Esophagus squamous epithelium (tissue), 5 donors: ENCODE measurements at regions not wholly inside any gene's neighbourhood (a gene's known extent, or its start where the extent isn't known, plus 50 kb on each side); places are given as distances from the start of the nearest gene placed in this dataset.

Experiments used
- DNase-seq: peaks from one replicate; lab custom pipeline; 2025; lab: John Stamatoyannopoulos, UW
- H3K27ac ChIP-seq, 4 donors: fragments of 200-600 bp; sonication (generic); one replicate each; pipeline ENCODE4 v1.5.1; 2016 to 2019; ENCODE audit warnings: mild to moderate bottlenecking in 1 of 4
- H3K27me3 ChIP-seq, 4 donors: fragments of 200-600 bp; sonication (generic); 1 replicate in 3 of 4; 2 replicates in 1 of 4; pipeline versions ENCODE4 v1.5.1 to v1.6.0; 2017 to 2021; ENCODE audit warnings: antibody characterized with exemption in 1 of 4
- H3K36me3 ChIP-seq, 3 donors: fragments of 200-600 bp; sonication (generic); one replicate each; pipeline ENCODE4 v1.5.1; 2016 to 2019
- H3K4me1 ChIP-seq, 3 donors: fragments of 200-600 bp; sonication (generic); one replicate each; pipeline ENCODE4 v1.5.1; 2017 to 2019
- H3K4me3 ChIP-seq, 4 donors: fragments of 200-600 bp; sonication (generic); 1 replicate in 3 of 4; 2 replicates in 1 of 4; pipeline ENCODE4 v1.5.1; 2016 to 2019; ENCODE audit warnings: mild to moderate bottlenecking in 2 of 4, moderate library complexity in 1 of 4
- H3K9me3 ChIP-seq, 3 donors: fragments of 200-600 bp; sonication (generic); one replicate each; pipeline ENCODE4 v1.5.1; 2016 to 2019
- CTCF ChIP-seq, 6 experiments: fragments of 450-650 bp in 4 of 6; fragments of 200-600 bp in 2 of 6; sonication (generic) in 2 of 6; IDR thresholded peaks; one replicate each; pipeline ENCODE4 v1.5.1; 2016 to 2019; ENCODE audit warnings: antibody characterized with exemption in 6 of 6, mild to moderate bottlenecking in 4 of 6, moderate library complexity in 4 of 6
- POLR2A ChIP-seq, 4 donors: fragments of 450-650 bp; IDR thresholded peaks; one replicate each; pipeline ENCODE4 v1.6.1; 2017; ENCODE audit warnings: antibody characterized with exemption in 4 of 4, mild to moderate bottlenecking in 4 of 4, moderate library complexity in 3 of 4
- WGBS, 2 donors: methylation state at CpG; one replicate each; pipeline ENCODE4 v1.1.5; 2018; 5-methylcytosine and 5-hydroxymethylcytosine counted together
- intact Hi-C: fragments of 100-400 bp; cut with DNase I; formaldehyde crosslinking; loops from one replicate; pipeline ENCODE4 v1.15.0; 2022
- donor health status: DM: yes; HTN: yes; CAD: no.

DNA sequence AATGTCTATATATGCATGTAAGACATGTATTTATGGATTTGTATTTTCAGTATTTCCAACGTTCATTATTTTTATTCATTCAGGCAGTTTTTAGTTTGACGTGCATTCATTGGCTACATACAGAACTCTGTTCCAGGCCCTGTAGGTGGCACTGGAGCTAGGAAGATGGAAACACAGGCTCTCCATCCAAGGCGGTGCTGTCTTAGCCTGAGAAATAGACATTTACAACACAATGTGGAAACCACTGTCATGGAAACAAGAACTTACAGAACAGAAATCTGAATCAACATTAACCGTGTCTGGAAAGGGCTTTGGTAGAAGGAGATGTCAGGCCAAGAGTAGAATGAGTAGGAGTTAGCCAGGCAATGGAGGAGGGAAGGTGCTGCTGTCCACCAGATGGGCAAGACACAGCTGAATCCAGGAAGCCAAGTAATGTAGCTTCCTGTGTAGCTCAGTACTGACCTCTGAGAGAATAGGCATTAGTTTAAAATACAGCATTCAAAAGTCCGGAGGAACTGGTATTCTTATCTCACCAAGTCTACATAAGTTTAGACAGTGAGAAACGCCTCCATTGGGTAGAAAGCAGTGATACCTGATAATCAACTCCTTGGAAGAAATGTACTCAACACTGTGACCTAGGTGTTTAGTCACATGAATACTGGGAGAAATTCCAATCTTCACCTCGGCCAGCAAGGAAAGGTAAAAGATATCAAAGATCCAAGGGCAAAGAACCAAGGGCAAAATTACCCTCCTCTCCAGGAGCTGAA, 388.6 kb upstream of the CDH6 start:
- H3K36me3 ChIP-seq, result no peaks in the 10 kb centered on the region
- H3K9me3 ChIP-seq, result no peaks in the 10 kb centered on the region
- intact Hi-C loops, result no loop called here
- H3K27me3 ChIP-seq, result no peaks in the 10 kb centered on the region
- H3K27ac ChIP-seq, result no peak overlapping the region
- no peak overlapping the region for H3K4me3 ChIP-seq
- no peaks in the 10 kb centered on the region for H3K4me1 ChIP-seq
- WGBS, 2 donors, result 48% methylated on average over 7 of the region's 7 CpGs
- no peak for DNase-seq
- TF ChIP-seq POLR2A (IDR thresholded peaks at IDR 0.05), result no peak
- no peak for TF ChIP-seq CTCF (IDR thresholded peaks at IDR 0.05)

- no peaks in the 10 kb centered on the region for H3K27me3 ChIP-seq
- no peak for TF ChIP-seq CTCF (IDR thresholded peaks at IDR 0.05)
- TF ChIP-seq POLR2A (IDR thresholded peaks at IDR 0.05), result no peak
- no peaks in the 10 kb centered on the region for H3K36me3 ChIP-seq
- no peak overlapping the region for H3K27ac ChIP-seq
- H3K9me3 ChIP-seq, result no peaks in the 10 kb centered on the region
- intact Hi-C loops, result no loop called here
- no peak for DNase-seq
- no peak overlapping the region for H3K4me3 ChIP-seq
- WGBS, 2 donors, result 73 to 78% methylated on average over 5 of the region's 5 CpGs
- H3K4me1 ChIP-seq, result no peaks in the 10 kb centered on the region
Measured at GRCh38 chr5:30802961-30803705, 390.4 kb upstream of the CDH6 start.

DNA sequence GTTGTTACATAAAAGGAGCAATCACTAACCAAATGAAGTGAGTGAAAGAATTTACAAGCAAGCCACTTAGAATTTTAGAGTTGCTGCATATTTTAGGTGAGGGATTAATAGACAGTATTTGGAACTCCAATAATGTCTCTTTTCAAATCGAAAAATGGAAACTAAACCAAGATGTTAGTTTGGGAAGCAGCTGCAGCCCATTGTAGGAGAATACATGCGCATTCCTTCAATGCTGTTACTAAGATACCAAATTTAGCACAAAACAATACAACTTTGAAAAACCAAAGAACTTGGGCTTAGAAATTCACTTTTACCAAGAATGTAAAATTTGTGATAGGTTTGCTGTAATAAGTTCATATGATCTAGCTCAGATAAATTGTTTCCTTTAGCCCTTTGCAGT, 411.8 kb upstream of the CDH6 start:
- TF ChIP-seq CTCF (IDR thresholded peaks at IDR 0.05), result no peak
- no peak for TF ChIP-seq POLR2A (IDR thresholded peaks at IDR 0.05)
- no peaks in the 10 kb centered on the region for H3K9me3 ChIP-seq
- H3K4me3 ChIP-seq, result no peak overlapping the region
- H3K4me1 ChIP-seq, result no peaks in the 10 kb centered on the region
- intact Hi-C loops, result no loop called here
- H3K27ac ChIP-seq, result no peak overlapping the region
- H3K36me3 ChIP-seq, result no peaks in the 10 kb centered on the region
- WGBS, 2 donors, result 26 to 47% methylated on average over 2 of the region's 2 CpGs
- no peaks in the 10 kb centered on the region for H3K27me3 ChIP-seq
- DNase-seq, result no peak

DNA sequence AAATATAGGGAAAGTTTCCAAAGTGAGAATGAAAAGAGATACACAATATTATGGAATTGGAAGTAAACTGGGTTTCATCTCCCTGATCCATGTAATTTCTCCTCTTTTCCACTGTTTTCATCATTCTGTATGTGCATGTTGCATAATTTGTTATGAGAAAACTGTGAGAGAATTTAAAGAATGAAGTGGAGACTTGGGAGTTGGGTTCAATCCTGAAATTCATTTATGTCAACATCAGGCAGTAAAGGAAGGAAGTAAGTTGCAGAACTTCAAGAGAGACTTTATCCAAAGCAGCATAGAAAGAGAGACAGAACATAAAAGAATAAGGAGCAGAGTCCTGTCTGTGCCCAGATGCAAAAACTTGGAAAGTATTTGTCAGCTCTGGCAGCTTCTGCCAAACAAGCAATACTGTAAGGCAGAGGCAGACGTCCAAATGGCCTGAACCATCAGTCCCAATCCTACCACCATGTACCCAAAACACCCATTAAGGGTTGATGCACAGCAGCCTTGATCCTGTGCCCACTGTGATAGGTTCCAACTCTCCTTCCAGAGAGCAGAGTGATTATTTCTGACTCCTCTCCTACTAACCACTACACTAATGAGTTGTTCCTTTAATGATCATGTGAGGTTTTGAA, 425.3 kb upstream of the CDH6 start:
- H3K9me3 ChIP-seq, result no peaks in the 10 kb centered on the region
- WGBS, 2 donors, result 0% methylated on average over 1 of the region's 1 CpG
- TF ChIP-seq CTCF (IDR thresholded peaks at IDR 0.05) (no peak), POLR2A (IDR thresholded peaks at IDR 0.05) (no peak)
- H3K4me1 ChIP-seq, result no peaks in the 10 kb centered on the region
- H3K4me3 ChIP-seq, result no peak overlapping the region
- no peaks in the 10 kb centered on the region for H3K27me3 ChIP-seq
- H3K36me3 ChIP-seq, result no peaks in the 10 kb centered on the region
- no peak overlapping the region for H3K27ac ChIP-seq
- intact Hi-C loops, result no loop called here
- no peak for DNase-seq

- intact Hi-C loops, result no loop called here
- Histone ChIP-seq H3K4me3 (no peak overlapping the region), H3K27ac (no peak overlapping the region), H3K9me3 (peaks cover 0 to 4% (median 0%) of the 10 kb centered on the region in 3 donors), H3K36me3 (no peaks in the 10 kb centered on the region), H3K4me1 (no peaks in the 10 kb centered on the region), H3K27me3 (no peaks in the 10 kb centered on the region)
- DNase-seq, result no peak
- WGBS, 2 donors, result 23 to 29% methylated on average over 2 of the region's 2 CpGs
- TF ChIP-seq POLR2A (IDR thresholded peaks at IDR 0.05), result no peak
Measured at GRCh38 chr5:30765706-30766105, 427.8 kb upstream of the CDH6 start.
